Pancreas (tissue), 10 donors: ENCODE measurements at regions not wholly inside any gene's neighbourhood (a gene's known extent, or its start where the extent isn't known, plus 50 kb on each side); places are given as distances from the start of the nearest gene placed in this dataset.

ENCODE experiments used
- ATAC-seq, 4 donors: fragments of 200-7000 bp; cut with Tn5 transposase; one replicate each; pipeline versions ENCODE4 v1.8.0 to v1.9.1; 2020; ENCODE audit warnings: mild to moderate bottlenecking in 4 of 4, moderate library complexity in 4 of 4
- DNase-seq, 6 donors: peaks; one replicate each; pipeline ENCODE4 v3.0.0-alpha.2; 2020
- FAIRE-seq: peaks from 2 replicates; lab custom pipeline; 2012; peaks lifted over from hg19 to GRCh38; lab: Jason Lieb, UNC
- H3K27ac ChIP-seq, 4 donors: fragments of 200-600 bp; sonication (generic); 1 replicate in 3 of 4; 2 replicates in 1 of 4; pipeline versions ENCODE4 v1.5.0 to v1.8.0; 2020
- H3K27me3 ChIP-seq, 4 donors: fragments of 200-600 bp; one replicate each; pipeline ENCODE4 v1.8.0; 2021
- H3K36me3 ChIP-seq, 3 donors: fragments of 200-600 bp; sonication (generic) in 1 of 3; one replicate each; pipeline versions ENCODE4 v1.5.0 to v1.8.0; 2020 to 2021
- H3K4me1 ChIP-seq, 3 donors: fragments of 200-600 bp; one replicate each; pipeline ENCODE4 v1.8.0; 2021
- H3K4me3 ChIP-seq, 4 donors: fragments of 200-600 bp; sonication (generic) in 2 of 4; one replicate each; pipeline versions ENCODE4 v1.5.0 to v1.8.0; 2020 to 2021
- H3K9me3 ChIP-seq, 4 donors: fragments of 200-600 bp; one replicate each; pipeline ENCODE4 v1.8.0; 2021
- WGBS, 2 donors: extraction: QIAGEN DNeasy Blood & Tissue Kit; methylation state at CpG; one replicate each; pipeline ENCODE4 v1.1.7; 2013; 5-methylcytosine and 5-hydroxymethylcytosine counted together
- intact Hi-C, 3 donors: fragments of 100-400 bp; cut with DNase I; formaldehyde crosslinking; loops; one replicate each; pipeline versions ENCODE4 v1.11.1 to v1.14.2; 2022
- TF ChIP-seq, protein P1 (sequence below), 4 donors: fragments of 200-600 bp; sonication (generic) in 3 of 4; IDR thresholded peaks; one replicate each; pipeline versions ENCODE4 v1.5.0 to v1.8.0; 2021; ENCODE audit warnings: antibody characterized with exemption in 4 of 4
- donor health status: healthy with polysubstance abuse.
- donor health status: DM: no; HTN: no; CAD: no; lungs with moderate emphysema.
- donor health status: DM: no; HTN: no; CAD: no.
- donor health status: control.
- donor health status: control.
- donor health status: Bipolar disorder and iron deficiency.
- donor health status: DM: yes; HTN: yes; CAD: no.
- donor health status: DM: no; HTN: no; CAD: no.
- donor health status: DM: no; HTN: no; CAD: no.
- donor health status: DM: yes; HTN: yes; CAD: no.

GRCh38 chr2:156009293-156009692, 323.2 kb downstream of the NR4A2 start:
- no peak for ATAC-seq
- TF ChIP-seq, protein P1, sequence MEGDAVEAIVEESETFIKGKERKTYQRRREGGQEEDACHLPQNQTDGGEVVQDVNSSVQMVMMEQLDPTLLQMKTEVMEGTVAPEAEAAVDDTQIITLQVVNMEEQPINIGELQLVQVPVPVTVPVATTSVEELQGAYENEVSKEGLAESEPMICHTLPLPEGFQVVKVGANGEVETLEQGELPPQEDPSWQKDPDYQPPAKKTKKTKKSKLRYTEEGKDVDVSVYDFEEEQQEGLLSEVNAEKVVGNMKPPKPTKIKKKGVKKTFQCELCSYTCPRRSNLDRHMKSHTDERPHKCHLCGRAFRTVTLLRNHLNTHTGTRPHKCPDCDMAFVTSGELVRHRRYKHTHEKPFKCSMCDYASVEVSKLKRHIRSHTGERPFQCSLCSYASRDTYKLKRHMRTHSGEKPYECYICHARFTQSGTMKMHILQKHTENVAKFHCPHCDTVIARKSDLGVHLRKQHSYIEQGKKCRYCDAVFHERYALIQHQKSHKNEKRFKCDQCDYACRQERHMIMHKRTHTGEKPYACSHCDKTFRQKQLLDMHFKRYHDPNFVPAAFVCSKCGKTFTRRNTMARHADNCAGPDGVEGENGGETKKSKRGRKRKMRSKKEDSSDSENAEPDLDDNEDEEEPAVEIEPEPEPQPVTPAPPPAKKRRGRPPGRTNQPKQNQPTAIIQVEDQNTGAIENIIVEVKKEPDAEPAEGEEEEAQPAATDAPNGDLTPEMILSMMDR (IDR thresholded peaks at IDR 0.05) = no peak
- Histone ChIP-seq H3K27ac (no peak overlapping the region), H3K27me3 (no peaks in the 10 kb centered on the region), H3K4me1 (no peaks in the 10 kb centered on the region), H3K9me3 (no peaks in the 10 kb centered on the region), H3K36me3 (no peaks in the 10 kb centered on the region), H3K4me3 (no peak overlapping the region)
- FAIRE-seq = no peak
- intact Hi-C loops = no loop called here
- no peak for DNase-seq
- WGBS, 2 donors = 52 to 60% methylated on average over 2 of the region's 2 CpGs

- TF ChIP-seq, protein P1 (IDR thresholded peaks at IDR 0.05) = no peak
- Histone ChIP-seq H3K36me3 (no peaks in the 10 kb centered on the region), H3K4me1 (no peaks in the 10 kb centered on the region), H3K27ac (no peak overlapping the region), H3K9me3 (no peaks in the 10 kb centered on the region), H3K4me3 (no peak overlapping the region), H3K27me3 (no peaks in the 10 kb centered on the region)
- DNase-seq (peak in 3 of 6 donors; percentile 20 to 59 (median 45)), ATAC-seq (no peak), FAIRE-seq (no peak)
- intact Hi-C loops = no loop called here
- 85% methylated on average over 9 to 17 of the region's 17 CpGs for WGBS, 2 donors
Measured at GRCh38 chr2:156006721-156007618, 325.6 kb downstream of the NR4A2 start.

GRCh38 chr2:156005999-156006712, 326.4 kb downstream of the NR4A2 start:
- WGBS, 2 donors = 78 to 86% methylated on average over 3 of the region's 3 CpGs
- no peak for FAIRE-seq

GRCh38 chr2:156005531-156005930, 327.0 kb downstream of the NR4A2 start:
- intact Hi-C loops = no loop called here
- no peak for FAIRE-seq
- Histone ChIP-seq H3K27ac (no peak overlapping the region), H3K4me3 (no peak overlapping the region), H3K36me3 (no peaks in the 10 kb centered on the region), H3K4me1 (no peaks in the 10 kb centered on the region), H3K9me3 (no peaks in the 10 kb centered on the region), H3K27me3 (no peaks in the 10 kb centered on the region)
- TF ChIP-seq, protein P1 (IDR thresholded peaks at IDR 0.05) = no peak
- ATAC-seq = no peak
- 87 to 88% methylated on average over 7 of the region's 7 CpGs for WGBS, 2 donors
- DNase-seq = peak in 2 of 6 donors; percentile 7 to 43

More at GRCh38 chr2:156005999-156006712, 326.4 kb downstream of the NR4A2 start:
- Histone ChIP-seq H3K36me3 (no peaks in the 10 kb centered on the region), H3K9me3 (no peaks in the 10 kb centered on the region), H3K4me3 (no peak overlapping the region), H3K27me3 (no peaks in the 10 kb centered on the region), H3K4me1 (no peaks in the 10 kb centered on the region), H3K27ac (no peak overlapping the region)
- DNase-seq (peak in 2 of 6 donors; percentile 11 to 18), ATAC-seq (no peak)
- TF ChIP-seq, protein P1 (IDR thresholded peaks at IDR 0.05) = no peak
- intact Hi-C loops = no loop called here
